ENCODE measurements at regions not wholly inside any gene's neighbourhood (a gene's known extent, or its start where the extent isn't known, plus 50 kb on each side); places are given as distances from the start of the nearest gene placed in this dataset.
"Not testable (repeated sequence)": the region's sequence is repeated elsewhere in the genome, so short reads cannot be mapped to it uniquely, and the experiment has no call there.

DNA sequence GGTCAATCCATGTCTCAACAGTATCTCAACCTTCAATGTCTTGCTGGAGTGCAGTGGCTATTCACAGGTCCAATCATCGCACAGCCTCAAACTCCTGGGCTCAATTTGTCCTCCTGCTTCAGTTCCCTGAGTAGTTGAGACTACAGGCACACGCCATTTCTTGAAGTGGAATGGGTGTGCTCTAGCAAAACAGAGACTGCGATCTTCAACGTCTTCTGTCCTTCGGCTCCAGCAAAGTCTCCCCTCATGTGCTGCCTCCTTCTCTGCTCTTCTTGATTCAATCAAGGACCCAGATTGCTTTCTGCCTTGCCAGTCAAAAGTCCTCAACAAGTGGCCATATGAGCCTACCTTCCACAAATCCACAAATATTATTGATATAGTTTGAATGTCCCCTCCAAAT is 466.7 kb upstream of the MIR17HG start:
- POLR2A ChIA-PET = no interaction called here
- ATAC-seq (ENCODE audit: low read depth) (no peak), DNase-seq (no peak)
- H3K27ac Mint-ChIP-seq = no peak overlapping the region
- H3K36me3 Mint-ChIP-seq = no peaks in the 10 kb centered on the region
- no peak overlapping the region for H3K4me3 Mint-ChIP-seq
- no peaks in the 10 kb centered on the region for H3K9me3 Mint-ChIP-seq
- no peaks in the 10 kb centered on the region for H3K27me3 Mint-ChIP-seq
- no peaks in the 10 kb centered on the region for H3K4me1 Mint-ChIP-seq

DNA sequence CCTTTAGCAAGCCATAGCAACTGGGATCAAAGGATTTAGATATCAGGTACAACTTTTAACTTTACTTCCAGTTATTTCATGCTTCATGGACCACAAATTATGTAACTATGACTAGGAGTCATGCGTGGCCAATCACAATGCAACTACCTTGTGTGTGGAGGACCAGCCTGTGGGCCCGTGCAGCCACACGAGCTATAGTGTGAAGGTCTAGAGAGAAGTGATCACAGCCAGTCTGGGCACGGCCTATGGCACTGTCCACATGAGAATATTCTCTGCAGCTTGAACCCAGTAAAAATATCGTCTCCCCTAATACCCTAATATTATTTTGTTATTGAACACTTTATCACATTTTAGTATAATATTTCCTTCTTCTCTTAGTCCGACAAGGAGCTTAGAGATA is 464.9 kb upstream of the MIR17HG start:
- no peaks in the 10 kb centered on the region for H3K36me3 Mint-ChIP-seq
- ATAC-seq (ENCODE audit: low read depth) (no peak), DNase-seq (no peak)
- no peak overlapping the region for H3K27ac Mint-ChIP-seq
- no peak overlapping the region for H3K4me3 Mint-ChIP-seq
- H3K4me1 Mint-ChIP-seq = no peaks in the 10 kb centered on the region
- H3K9me3 Mint-ChIP-seq = no peaks in the 10 kb centered on the region
- H3K27me3 Mint-ChIP-seq = no peaks in the 10 kb centered on the region
- POLR2A ChIA-PET = no interaction called here

DNA sequence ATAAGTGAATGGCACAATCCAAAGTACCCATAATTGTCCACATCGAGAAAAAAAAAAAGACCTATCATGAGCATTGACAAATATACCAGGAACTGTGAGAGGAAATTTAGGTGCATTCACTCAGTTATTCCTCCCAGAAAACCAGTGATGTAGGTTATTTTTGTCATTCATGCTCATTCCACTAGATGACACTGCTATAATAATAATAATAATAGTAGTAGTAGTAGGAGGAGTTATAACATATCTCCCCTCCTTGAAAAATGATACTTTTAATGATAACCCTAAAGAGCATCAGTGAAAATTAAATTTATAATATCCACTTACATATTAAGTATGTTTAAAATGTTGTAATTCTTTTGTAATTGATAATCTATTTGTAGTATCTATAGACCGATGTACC is 463.9 kb upstream of the MIR17HG start:
- POLR2A ChIA-PET = no interaction called here
- Mint-ChIP-seq H3K27ac (no peak overlapping the region), H3K27me3 (no peaks in the 10 kb centered on the region), H3K36me3 (no peaks in the 10 kb centered on the region), H3K4me1 (no peaks in the 10 kb centered on the region), H3K9me3 (no peaks in the 10 kb centered on the region), H3K4me3 (no peak overlapping the region)
- ATAC-seq (ENCODE audit: low read depth) = no peak
- no peak for DNase-seq

DNA sequence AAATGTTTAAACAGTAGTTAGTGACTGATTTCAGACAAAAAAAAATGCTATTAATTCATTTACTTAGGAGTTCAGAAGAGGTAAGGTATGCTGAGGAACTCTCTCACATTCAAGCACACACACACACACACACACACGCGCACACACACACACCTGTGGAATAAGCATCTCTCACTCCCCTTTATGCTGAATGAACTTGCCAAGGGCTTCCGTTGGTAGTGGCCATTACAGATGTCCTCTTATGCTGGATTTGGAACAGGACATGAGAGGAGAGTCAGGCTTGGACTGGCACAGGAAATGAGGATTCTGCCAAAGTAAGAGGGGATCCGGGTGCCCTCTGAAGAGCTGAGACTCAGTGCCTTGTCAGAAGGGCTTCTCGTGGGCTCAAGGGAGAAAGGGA is 463.4 kb upstream of the MIR17HG start:
- Mint-ChIP-seq H3K27me3 (no peaks in the 10 kb centered on the region), H3K27ac (no peak overlapping the region)
- POLR2A ChIA-PET = no interaction called here

DNA sequence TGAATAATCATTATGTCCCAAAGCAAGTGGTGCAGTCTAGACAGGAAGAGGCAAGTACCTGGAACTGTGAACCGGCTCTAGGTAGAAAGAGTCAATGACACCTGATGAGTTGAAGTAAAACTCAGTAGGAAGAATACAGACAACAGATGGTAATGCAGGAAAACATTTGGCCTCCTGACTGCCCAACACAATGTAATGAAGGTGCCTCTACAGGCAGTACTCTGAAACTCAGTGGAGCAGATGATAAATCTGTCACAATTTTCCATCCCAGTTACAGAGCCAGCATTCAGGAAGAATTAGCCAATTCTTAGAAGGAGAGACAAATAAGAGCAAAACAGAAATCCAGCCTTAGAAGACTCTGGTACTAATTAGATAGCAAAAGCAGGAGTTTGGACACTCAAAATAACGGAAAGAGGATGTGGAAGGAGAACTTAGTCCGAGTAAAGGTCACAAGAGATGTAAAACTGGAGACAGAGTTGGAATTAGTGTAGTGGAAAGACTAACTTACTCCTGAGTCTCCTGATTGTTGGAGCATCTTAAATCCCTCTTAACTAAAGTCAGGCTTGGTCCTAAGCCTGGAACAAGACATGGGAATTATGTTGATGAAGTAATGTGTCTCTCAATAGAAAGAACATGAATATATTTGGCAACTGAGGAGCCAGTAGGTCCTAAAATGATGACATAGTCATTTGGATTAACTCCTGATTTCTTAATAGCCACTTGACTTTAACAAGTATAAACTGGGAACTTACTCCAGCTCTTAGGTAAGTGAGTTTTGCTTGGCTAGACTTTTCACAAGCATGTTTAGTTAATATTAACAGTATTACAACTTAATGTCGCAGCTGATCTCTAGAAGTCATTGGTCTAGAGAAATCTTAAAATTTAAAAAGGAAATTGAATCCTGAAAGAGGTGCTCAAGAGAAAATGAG is 457.3 kb upstream of the MIR17HG start:
- no peaks in the 10 kb centered on the region for H3K27me3 Mint-ChIP-seq
- DNase-seq = no peak
- no peak overlapping the region for H3K4me3 Mint-ChIP-seq
- no peaks in the 10 kb centered on the region for H3K36me3 Mint-ChIP-seq
- H3K4me1 Mint-ChIP-seq = no peaks in the 10 kb centered on the region
- no peak for ATAC-seq (ENCODE audit: low read depth)
- POLR2A ChIA-PET = no interaction called here
- H3K9me3 Mint-ChIP-seq = no peaks in the 10 kb centered on the region
- no peak overlapping the region for H3K27ac Mint-ChIP-seq

More for the DNA sequence above, 463.4 kb upstream of the MIR17HG start:
- Mint-ChIP-seq H3K4me1 (no peaks in the 10 kb centered on the region), H3K4me3 (no peak overlapping the region), H3K36me3 (no peaks in the 10 kb centered on the region), H3K9me3 (no peaks in the 10 kb centered on the region)
- ATAC-seq (ENCODE audit: low read depth) (no peak), DNase-seq (no peak)

DNA sequence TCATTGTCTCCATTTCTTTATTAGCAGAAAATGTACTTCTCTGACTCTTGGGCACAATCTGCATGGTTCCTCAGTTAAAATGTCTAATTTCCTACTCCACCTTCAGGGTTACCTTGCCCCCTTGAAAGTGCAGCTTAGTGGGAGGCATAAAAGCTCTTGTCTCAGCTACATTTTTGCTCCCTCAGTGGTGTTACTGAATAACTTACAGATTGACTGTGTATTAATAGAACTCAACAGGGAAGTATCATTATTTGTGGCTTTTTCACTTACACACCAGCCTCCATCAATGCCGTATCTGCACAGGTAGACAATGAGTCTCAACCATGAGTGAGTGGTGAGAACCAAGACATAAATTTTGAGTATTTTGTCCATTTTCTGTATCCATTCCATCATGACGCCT is 456.2 kb upstream of the MIR17HG start:
- ATAC-seq (ENCODE audit: low read depth) = no peak

DNA sequence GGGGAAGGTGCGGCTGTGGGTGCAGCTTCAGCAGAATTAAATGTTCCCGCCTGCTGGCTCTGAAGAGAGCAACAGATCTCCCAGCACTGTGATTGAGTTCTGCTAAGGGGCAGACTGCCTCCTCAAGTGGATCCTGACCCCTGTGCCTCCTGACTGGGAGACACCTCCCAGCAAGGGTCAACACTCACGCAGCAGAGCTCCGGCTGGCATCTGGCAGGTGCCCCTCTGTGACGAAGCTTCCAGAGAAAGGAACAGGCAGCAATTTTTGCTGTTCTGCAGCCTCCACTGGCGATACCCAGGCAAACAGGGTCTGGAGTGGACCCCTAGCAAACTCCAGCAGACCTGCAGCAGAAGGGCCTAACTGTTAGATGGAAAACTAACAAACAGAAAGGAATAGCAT is 454.3 kb upstream of the MIR17HG start:
- not testable (repeated sequence) for H3K9me3 Mint-ChIP-seq

More for the DNA sequence above, 456.2 kb upstream of the MIR17HG start:
- DNase-seq = no peak
- no peaks in the 10 kb centered on the region for H3K9me3 Mint-ChIP-seq
- no peaks in the 10 kb centered on the region for H3K4me1 Mint-ChIP-seq
- POLR2A ChIA-PET = no interaction called here
- no peaks in the 10 kb centered on the region for H3K27me3 Mint-ChIP-seq
- H3K27ac Mint-ChIP-seq = no peak overlapping the region
- no peak overlapping the region for H3K4me3 Mint-ChIP-seq
- H3K36me3 Mint-ChIP-seq = no peaks in the 10 kb centered on the region

DNA sequence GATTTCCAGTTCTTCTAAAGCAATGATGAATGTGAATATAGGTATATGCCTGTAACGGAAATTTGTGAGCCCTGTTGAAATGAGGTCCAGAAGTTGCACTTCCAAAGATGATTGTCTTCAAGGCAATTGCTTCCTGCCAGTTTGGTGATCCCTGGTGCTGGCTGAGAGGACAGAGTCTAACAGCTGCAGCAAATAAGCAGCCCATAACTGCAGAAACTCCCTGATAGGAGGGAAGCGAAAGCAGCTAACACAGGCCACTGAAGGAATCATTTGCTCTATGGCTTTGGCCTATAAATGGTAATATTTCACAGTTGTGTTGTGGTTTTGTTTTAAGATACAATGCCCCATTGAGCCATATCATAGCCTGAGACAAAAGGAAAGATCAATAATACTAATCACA is 451.5 kb upstream of the MIR17HG start:
- ATAC-seq (ENCODE audit: low read depth) = no peak
- DNase-seq = no peak
- H3K27ac Mint-ChIP-seq = no peak overlapping the region
- H3K4me3 Mint-ChIP-seq = no peak overlapping the region
- H3K9me3 Mint-ChIP-seq = no peaks in the 10 kb centered on the region
- no peaks in the 10 kb centered on the region for H3K27me3 Mint-ChIP-seq
- POLR2A ChIA-PET = no interaction called here
- no peaks in the 10 kb centered on the region for H3K4me1 Mint-ChIP-seq
- H3K36me3 Mint-ChIP-seq = no peaks in the 10 kb centered on the region

More for the DNA sequence above, 454.3 kb upstream of the MIR17HG start:
- ATAC-seq (ENCODE audit: low read depth); H3K4me3 Mint-ChIP-seq; H3K4me1 Mint-ChIP-seq; H3K36me3 Mint-ChIP-seq; DNase-seq; POLR2A ChIA-PET; H3K27me3 Mint-ChIP-seq; H3K27ac Mint-ChIP-seq: not testable (repeated sequence)

DNA sequence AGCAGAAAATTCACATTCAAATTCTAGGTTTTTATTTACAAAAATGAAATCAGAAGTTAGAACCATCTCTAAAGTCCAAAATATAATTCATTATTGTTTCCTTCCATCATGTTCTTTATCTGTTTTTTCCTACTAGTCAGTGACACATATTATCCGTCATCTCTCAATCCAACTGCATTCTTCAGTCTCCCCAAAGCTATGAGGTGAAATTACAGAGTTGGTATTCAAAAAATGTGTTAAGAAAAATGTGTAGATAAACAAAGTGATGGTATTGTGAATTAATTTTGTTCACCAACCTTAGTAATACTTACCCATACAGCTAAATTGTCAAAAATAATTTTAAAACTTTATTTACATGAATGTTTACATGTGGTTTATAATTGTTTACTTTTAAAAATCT is 448.7 kb upstream of the MIR17HG start:
- Mint-ChIP-seq H3K27me3 (no peaks in the 10 kb centered on the region), H3K4me3 (no peak overlapping the region), H3K4me1 (no peaks in the 10 kb centered on the region), H3K36me3 (no peaks in the 10 kb centered on the region), H3K9me3 (no peaks in the 10 kb centered on the region), H3K27ac (no peak overlapping the region)
- POLR2A ChIA-PET = no interaction called here
- no peak for ATAC-seq (ENCODE audit: low read depth)
- no peak for DNase-seq

DNA sequence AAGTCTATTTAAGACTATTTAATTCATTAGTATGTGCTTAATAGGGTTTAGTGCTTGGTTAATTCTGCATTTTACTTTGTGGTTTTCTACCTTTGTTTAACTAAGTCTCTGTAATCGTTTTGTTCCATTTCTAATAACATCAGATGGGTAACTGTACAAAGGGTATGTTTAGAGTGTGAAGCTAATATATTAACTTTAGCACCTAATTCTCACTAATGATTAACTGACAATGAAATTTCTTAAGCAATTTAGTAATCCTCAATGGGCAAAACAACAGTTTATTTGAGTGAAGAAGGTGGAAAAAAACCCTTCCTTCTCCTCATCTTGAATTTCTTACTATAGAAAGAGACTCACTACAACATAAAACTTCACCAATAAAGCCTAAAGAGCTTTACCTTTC is 448.1 kb upstream of the MIR17HG start:
- Mint-ChIP-seq H3K4me3 (no peak overlapping the region), H3K4me1 (no peaks in the 10 kb centered on the region), H3K9me3 (no peaks in the 10 kb centered on the region), H3K36me3 (no peaks in the 10 kb centered on the region), H3K27me3 (no peaks in the 10 kb centered on the region), H3K27ac (no peak overlapping the region)
- ATAC-seq (ENCODE audit: low read depth) (no peak), DNase-seq (no peak)
- POLR2A ChIA-PET = no interaction called here

DNA sequence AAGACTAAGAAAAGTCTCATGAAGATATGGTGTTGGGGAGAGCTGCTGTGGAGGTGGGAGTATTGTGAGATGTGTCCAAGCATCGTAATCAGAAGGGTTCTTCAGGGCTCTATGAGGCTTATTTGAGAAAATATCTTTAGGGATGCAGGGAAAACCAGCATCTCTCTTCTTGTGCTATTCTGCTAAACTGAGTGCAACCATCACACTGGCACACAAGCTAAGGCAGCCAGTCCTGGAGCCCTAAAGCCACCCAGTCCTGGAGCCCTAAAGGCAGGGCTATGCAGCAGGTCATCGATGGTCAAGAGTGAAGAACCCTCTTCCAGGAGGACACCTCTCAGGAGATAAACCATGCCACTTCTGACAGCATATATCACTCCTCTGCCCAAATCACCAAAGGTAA is 445.2 kb upstream of the MIR17HG start:
- Mint-ChIP-seq H3K4me1 (no peaks in the 10 kb centered on the region), H3K4me3 (no peak overlapping the region), H3K36me3 (no peaks in the 10 kb centered on the region), H3K27ac (no peak overlapping the region), H3K9me3 (peaks cover 1% of the 10 kb centered on the region), H3K27me3 (no peaks in the 10 kb centered on the region)
- ATAC-seq (ENCODE audit: low read depth) (no peak), DNase-seq (no peak)
- POLR2A ChIA-PET = no interaction called here

DNA sequence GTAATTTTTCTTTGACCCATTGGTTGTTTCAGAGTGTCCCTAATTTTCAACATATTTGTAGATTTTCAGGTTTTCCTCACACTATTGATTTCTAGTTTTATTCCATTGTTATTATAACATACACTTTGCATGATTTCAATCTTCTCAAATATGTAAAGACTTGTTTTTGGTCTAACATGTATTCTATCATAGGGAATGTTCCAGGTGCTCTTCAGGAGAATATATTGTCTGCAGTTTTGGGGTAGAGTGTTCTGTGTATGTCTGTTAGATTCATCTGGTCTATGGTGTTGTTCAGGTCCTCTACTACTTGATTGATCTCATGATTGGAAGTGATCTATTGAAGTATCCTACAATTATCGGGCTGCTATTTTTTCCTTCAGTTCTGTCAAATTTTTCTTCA is 440.9 kb upstream of the MIR17HG start:
- no peak overlapping the region for H3K27ac Mint-ChIP-seq
- H3K36me3 Mint-ChIP-seq = no peaks in the 10 kb centered on the region
- POLR2A ChIA-PET = no interaction called here
- H3K4me1 Mint-ChIP-seq = no peaks in the 10 kb centered on the region
- ATAC-seq (ENCODE audit: low read depth) = no peak
- DNase-seq = no peak
- no peaks in the 10 kb centered on the region for H3K27me3 Mint-ChIP-seq
- no peak overlapping the region for H3K4me3 Mint-ChIP-seq
- H3K9me3 Mint-ChIP-seq = peaks cover 3% of the 10 kb centered on the region

DNA sequence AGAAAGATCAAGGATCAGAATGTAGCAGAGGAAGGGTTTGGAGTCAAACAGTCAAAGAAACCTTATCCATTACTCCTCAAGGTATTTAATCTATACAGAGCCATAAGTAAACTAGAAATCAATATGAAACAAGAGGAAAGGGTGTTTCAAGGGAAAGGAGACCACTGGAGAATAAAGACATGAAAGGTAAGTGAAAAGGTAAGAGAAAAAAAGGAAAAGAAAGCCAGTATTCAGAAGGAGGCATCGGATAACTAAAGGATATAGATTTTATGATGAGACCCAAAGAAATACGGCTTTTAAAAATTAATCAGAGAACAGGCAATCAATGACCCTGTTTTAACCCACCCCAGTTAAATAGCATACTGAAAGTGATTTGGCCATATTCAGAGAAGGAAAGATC is 438.7 kb upstream of the MIR17HG start:
- POLR2A ChIA-PET = no interaction called here
- Mint-ChIP-seq H3K4me3 (no peak overlapping the region), H3K27ac (no peak overlapping the region), H3K36me3 (no peaks in the 10 kb centered on the region), H3K27me3 (no peaks in the 10 kb centered on the region), H3K9me3 (peaks cover 3% of the 10 kb centered on the region), H3K4me1 (no peaks in the 10 kb centered on the region)
- ATAC-seq (ENCODE audit: low read depth) (no peak), DNase-seq (no peak)

DNA sequence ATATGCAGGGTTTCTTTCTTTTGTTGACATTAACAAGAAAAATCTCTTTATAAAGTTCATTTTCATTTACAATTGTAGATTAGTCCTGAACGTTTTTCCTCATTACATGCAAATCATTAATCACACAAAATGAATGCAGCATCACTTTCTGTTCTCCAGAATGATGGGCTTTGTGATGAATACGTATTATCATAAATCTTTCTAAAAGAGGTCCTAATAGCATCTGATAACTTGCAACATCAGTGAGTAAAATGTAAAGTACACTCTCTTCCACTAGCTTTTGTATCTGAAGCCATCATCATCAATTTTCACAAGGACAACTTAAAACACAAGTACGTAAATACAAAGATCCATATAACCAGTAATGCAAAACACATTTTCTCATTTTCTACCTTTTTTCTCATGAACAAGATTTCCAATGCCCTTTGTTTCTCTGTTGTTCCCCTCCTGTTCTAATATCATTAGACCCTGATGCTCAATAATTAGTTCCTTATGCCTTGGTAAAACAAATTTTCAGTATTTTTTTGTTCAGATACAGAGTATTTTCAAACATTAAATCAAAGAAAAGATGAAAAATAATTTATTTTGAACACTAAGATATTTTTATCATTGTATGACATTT is 437.4 kb upstream of the MIR17HG start:
- POLR2A ChIA-PET = no interaction called here
- no peak for ATAC-seq (ENCODE audit: low read depth)

More for the DNA sequence above, 437.4 kb upstream of the MIR17HG start:
- no peak for DNase-seq
- Mint-ChIP-seq H3K9me3 (peaks cover 1% of the 10 kb centered on the region), H3K36me3 (no peaks in the 10 kb centered on the region), H3K4me1 (no peaks in the 10 kb centered on the region), H3K4me3 (no peak overlapping the region), H3K27me3 (no peaks in the 10 kb centered on the region), H3K27ac (no peak overlapping the region)
